Cerebellar nuclear complex (tissue), 1 donor: ENCODE measurements at regions not wholly inside any gene's neighbourhood (a gene's known extent, or its start where the extent isn't known, plus 50 kb on each side); places are given as distances from the start of the nearest gene placed in this dataset.

ENCODE experiments used
- DNase-seq, 2 experiments: peaks; one replicate each; lab custom pipeline; 2025; lab: John Stamatoyannopoulos, UW

DNA sequence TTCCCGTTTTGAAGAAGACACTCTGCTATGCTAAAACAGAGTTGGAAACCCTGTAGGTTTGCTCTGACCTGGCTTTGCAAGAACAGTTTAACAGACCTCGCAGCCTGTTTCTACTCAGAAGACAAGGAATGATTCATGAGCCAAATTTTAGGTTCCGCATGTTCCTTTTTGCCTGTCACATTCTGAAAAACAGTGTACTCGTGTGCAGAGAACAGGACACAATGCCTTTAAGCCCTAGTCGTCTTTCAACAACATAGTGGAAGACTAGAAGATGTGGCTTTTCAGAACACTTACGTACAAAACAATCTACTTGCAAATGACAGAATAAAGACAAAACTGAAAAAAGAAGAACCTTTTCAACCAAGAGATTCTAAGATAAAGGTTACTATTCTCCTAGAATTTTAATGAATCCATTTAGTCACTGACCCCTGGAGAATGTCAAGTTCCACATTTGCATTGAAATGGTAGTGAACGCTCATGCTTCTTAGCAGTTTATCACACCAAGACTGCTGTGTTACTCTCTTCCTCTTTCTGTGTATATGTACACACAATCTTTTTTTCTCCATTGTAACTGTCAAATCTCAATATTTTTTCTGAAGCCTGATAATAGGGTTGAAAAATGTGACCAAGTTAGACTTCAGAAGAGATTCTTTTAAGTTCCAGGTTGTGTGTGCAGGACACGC, 220.7 kb upstream of the NRSN1 start:
- no peak for DNase-seq

DNA sequence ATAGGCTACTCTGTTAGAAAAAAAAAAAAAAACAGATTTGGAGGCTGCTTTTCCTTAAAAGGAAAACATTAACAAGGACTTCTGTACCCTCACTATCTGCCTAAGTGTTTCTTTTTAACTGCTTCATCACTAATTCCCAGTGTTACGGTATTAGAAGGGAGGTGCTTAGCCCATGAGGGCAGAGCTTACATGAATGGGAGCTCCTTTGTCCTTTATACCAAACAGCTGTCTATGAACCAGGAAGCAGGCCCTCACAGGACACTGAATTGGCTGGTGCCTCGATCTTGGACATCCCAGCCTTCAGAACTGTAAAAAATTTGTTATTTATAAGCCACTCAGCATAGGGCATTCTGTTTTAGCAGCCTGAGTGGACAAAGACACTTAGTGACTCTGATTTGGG, 215.6 kb upstream of the NRSN1 start:
- no peak for DNase-seq

DNA sequence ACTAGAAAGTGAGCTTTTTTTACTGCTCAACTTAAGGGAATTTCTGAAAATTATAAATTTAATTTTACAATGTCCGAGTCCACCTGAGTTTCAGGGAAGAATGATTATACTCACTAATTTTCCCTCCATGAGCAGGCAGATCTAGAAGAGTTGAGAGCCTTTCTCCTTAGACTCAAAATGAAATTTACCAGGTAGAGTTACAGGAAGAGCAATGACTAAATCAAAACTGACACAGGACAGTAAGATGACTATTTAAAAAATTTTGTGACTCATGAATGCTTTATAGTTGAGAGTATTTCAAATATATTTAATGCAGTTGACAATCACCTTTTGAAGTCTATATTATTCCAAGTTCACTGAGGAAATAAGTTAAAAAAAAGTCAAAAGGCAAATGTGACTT, 198.1 kb upstream of the NRSN1 start:
- DNase-seq = no peak

GRCh38 chr6:23929201-23929600, 196.8 kb upstream of the NRSN1 start:
- no peak for DNase-seq

- no peak for DNase-seq
These were observed 185.5 kb upstream of the NRSN1 start for GRCh38 chr6:23940466-23940865.

DNA sequence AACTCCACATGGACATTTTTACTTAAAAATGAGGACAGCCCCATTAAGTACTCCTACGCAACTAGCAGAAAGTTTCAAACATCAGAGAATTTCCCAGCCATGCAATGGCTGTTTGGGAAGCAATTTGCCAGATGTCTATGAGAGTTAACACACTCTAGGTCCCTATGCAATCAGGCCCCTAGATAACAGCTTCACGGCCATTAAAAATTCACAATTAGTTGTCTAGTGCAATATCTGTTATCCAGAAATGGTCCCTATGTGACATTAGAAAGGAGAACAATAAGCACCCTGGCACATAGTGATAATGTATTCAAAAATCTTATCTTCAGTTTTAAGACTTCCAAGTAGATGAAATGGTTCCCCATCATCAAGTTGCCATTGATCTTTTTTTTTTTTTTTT, 174.3 kb upstream of the NRSN1 start:
- no peak for DNase-seq

DNA sequence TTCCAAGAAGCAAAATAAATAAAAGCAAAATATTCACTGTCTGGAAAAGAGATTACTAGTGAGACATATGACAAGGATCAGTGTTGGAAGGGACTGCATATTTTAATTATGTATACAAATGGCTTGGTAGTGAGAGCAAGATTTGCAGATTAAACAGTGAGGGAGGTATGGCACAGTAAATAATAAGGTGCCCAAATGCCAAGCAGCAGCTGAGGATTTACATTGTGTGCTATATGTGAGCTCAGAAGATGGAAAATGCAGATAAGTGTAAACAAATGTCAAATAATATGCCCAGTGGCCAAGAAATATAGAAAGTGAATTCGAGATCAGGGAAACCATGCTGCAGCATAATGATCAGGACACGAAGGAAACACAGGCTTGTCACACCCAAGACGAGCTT, 173.8 kb upstream of the NRSN1 start:
- no peak for DNase-seq

DNA sequence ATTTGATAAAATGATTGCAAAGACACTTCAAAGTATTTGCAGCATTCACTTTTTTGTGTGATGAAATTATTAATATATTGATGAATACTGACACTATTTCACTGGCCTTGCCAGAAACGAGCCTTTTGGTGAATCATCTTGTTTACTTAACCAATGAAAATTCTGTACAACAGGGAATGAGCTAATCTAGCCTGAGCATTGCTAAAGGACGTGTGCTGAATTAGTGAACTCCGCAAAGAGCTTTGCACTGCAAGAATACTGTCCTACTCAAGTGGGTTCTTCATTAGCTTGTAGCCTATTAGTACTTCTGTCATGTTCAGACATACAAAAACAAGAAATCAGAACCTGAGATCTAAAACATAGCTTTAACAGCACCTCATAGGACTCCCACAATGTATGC, 172.0 kb upstream of the NRSN1 start:
- no peak for DNase-seq

DNA sequence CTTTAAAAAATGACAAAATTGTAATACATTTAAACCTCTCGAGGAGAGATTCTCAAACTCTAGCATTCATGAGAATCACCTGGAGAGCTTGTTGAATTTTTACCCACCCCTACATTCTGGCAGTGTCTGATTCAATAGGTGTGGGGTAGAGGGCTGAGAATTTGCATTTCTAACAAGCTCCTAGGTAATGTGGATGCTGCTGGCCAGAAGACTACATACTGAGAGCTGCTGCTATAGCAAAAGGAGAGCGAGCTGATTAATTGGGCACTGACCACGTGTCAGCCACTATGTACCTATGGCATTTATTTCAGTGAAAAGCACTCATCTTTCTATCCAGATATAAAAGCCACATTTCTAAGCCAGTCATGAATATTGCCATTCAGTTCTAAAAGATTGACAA, 169.0 kb upstream of the NRSN1 start:
- DNase-seq = no peak

DNA sequence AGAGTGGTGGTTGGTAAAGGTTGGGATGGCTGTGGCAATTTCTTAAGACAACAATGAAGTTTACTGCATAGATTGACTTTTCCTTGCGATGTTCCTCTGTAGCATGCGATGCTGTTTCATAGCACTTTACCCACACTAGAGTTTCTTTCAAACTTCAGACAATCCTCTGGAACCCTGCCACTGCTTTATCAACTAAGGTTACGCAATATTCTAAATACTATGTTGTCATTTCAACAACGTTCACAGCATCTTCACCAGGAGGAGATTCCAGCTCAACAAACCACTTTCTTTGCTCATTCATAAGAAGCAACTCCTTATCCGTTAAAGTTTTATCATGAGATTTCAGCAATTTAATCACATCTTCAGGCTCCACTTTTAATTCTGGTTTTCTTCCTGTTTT, 161.2 kb upstream of the NRSN1 start:
- no peak for DNase-seq

DNA sequence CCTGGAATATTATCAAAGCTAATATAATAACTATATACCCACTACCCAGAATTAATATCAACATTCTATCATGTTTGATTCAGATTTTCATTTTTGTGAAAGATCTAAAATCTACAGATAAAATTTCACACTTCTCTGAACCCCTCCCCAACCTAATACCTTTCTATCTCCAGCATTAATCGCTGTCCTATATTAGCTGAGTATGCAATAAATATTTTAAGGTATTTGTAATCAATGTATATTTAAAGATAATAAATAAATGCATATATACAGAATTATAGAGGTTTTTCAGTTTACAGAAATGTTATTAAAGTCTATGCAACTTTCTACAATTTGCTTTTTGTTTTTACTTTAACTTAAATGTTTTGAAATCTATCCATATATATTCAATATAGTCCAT, 156.7 kb upstream of the NRSN1 start:
- DNase-seq = no peak

DNA sequence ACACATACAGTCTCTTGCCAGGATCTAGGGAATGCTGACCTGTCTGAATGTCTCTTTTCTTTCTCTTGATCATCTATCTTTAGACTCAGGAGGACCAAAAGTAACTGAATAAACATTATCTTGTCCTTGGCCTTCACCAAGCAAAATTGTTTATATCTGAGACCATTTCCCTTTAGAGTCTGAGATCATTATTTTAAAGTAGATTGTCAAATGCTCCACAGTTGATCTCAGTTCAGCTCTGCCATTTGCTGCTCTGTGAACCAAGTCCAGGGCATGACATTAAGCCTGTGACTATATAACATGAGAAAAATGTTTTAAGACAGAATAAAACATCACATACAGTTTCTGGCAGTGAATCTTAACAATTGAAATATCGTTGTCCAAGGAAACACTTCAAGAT, 148.3 kb upstream of the NRSN1 start:
- no peak for DNase-seq

GRCh38 chr6:23980965-23981364, 145.1 kb upstream of the NRSN1 start:
- DNase-seq = no peak

GRCh38 chr6:23981923-23982322, 144.1 kb upstream of the NRSN1 start:
- DNase-seq = no peak

DNA sequence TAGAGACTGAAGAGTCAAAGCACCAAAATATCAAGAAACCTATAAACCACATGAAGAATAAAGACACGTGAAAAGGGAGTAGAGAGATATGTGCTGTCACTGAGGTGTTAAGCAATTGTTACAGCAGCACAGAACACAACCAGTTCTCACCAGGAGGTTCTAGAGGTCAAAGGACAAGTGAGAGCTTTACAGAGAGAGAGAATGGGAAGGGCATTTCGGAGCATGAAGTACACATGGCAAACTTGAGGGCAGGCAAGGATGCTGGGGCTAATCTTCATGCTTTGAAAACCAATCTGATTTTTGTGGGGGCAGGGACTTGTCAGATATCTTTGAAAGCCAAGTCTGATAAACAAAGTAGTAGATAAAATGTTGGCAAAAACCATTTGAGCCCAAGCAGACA, 142.3 kb upstream of the NRSN1 start:
- DNase-seq = no peak

- no peak for DNase-seq
These were observed 141.0 kb upstream of the NRSN1 start for GRCh38 chr6:23985015-23985414.

- DNase-seq = no peak
These were observed 136.0 kb upstream of the NRSN1 start for GRCh38 chr6:23989885-23990533.

GRCh38 chr6:23994013-23994412, 132.0 kb upstream of the NRSN1 start:
- DNase-seq = no peak

DNA sequence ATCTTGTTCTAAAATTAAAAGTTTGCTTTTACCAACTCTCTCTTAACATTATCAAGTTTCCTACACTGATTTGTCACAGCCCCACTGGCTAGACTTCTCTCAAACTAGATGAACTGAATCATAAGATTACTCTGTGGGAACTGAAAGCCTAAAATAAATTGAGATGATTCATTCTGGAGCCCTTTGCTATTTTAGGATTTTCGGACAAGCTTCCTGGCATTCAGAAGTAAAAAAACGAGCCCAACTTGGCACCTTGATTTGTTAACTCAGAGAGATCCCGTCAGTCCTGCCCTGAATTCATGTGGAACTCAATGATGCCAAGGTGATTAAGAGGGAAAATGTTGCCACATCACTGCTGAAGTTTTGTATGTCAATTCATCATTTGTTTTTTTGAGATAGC, 122.0 kb upstream of the NRSN1 start:
- no peak for DNase-seq

- no peak for DNase-seq
These were observed 121.4 kb upstream of the NRSN1 start for GRCh38 chr6:24004659-24005058.

- DNase-seq = no peak
These were observed 119.8 kb upstream of the NRSN1 start for GRCh38 chr6:24006254-24006653.

- DNase-seq = no peak
These were observed 116.7 kb upstream of the NRSN1 start for GRCh38 chr6:24009319-24009718.

DNA sequence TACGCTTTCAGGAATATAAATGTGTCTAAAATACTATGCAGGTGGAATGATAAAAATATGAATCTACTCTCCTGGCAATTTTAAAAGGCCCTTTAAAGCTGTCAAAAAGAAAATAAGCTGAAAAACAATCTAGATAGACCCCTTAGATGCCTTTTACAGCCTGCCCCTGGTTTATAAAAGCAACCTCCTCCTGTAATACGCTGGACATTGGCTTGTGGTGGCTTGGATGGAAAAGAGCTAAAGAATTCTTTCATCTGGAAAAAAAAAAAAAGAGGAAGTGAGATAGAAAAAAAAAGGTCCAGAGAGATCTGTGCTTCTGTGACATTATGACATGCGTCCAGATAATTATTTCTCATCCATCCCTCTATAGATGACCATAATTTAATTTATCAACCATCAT, 115.9 kb upstream of the NRSN1 start:
- DNase-seq = no peak

DNA sequence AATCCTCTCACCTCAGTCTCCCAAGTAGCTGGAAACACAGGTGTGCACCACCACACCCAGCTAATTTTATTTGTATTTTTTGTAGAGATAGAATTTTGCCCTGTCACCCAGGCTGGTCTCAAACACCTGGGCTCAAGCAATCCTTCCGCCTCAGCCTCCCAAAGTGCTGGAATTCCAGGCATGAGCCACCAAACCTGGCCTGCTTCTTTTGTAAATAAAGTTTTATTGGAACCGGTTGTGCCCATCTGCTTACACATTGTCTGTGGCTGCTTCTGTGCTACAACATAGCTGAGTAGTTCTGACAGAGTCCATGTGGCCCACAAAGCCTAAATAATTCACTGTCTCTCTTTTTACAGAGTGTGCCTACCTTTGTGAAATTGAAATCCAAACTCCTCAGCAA, 109.7 kb upstream of the NRSN1 start:
- DNase-seq = no peak
